A673 (cell line): ENCODE measurements at regions not wholly inside any gene's neighbourhood (a gene's known extent, or its start where the extent isn't known, plus 50 kb on each side); places are given as distances from the start of the nearest gene placed in this dataset.

Experiments used
- EZH2 ChIP-seq: fragments of 200-600 bp; sonication (generic); IDR thresholded peaks from 2 replicates; pipeline ENCODE4 v1.6.1; 2017; ENCODE audit warnings: borderline replicate concordance, low read depth, mild to moderate bottlenecking, mixed read lengths, antibody characterized with exemption, low read length; ENCODE audit not compliant: poor library complexity, severe bottlenecking
- TF ChIP-seq, protein P1 (sequence below): fragments of 300-800, 200-600 bp; sonication (generic); conservative IDR thresholded peaks from 2 replicates; pipeline ENCODE4 v1.5.1; 2017; ENCODE audit warnings: low read depth, mild to moderate bottlenecking, antibody characterized with exemption, low read length, moderate library complexity, mixed read lengths

DNA sequence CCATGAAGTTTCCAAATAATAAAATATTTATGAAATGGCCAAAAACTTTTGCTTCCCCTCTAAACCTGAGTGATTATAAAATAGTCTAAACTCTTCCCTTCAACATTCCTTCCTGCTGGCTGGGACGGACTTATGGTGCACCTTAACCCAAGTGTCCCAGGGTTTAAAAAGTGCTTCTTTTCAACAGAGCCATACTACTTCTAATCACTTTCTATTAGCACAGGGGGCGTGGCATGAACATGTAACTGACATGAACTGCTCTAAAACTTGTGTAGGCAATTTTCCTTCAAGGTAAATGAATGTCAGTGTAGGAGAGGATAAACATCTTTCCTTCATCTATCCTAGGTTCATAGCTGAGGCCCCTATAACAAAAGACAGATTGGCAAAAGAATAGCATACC is 163.6 kb upstream of the RIMS1 start:
- TF ChIP-seq, protein P1, sequence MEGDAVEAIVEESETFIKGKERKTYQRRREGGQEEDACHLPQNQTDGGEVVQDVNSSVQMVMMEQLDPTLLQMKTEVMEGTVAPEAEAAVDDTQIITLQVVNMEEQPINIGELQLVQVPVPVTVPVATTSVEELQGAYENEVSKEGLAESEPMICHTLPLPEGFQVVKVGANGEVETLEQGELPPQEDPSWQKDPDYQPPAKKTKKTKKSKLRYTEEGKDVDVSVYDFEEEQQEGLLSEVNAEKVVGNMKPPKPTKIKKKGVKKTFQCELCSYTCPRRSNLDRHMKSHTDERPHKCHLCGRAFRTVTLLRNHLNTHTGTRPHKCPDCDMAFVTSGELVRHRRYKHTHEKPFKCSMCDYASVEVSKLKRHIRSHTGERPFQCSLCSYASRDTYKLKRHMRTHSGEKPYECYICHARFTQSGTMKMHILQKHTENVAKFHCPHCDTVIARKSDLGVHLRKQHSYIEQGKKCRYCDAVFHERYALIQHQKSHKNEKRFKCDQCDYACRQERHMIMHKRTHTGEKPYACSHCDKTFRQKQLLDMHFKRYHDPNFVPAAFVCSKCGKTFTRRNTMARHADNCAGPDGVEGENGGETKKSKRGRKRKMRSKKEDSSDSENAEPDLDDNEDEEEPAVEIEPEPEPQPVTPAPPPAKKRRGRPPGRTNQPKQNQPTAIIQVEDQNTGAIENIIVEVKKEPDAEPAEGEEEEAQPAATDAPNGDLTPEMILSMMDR = no peak
- no peak for TF ChIP-seq EZH2
